LNCaP clone FGC (cell line): ENCODE measurements at regions not wholly inside any gene's neighbourhood (a gene's known extent, or its start where the extent isn't known, plus 50 kb on each side); places are given as distances from the start of the nearest gene placed in this dataset.

ENCODE experiments used
- DNase-seq: peaks from one replicate; pipeline ENCODE4 v3.0.0-alpha.2; 2011; ENCODE audit warnings: low read depth
- H3K4me3 ChIP-seq: 2 replicates; pipeline ENCODE4 v1.5.1; 2011; ENCODE audit warnings: mild to moderate bottlenecking, low read depth, low read length, control low read depth
- TF ChIP-seq, protein P1 (sequence below): IDR thresholded peaks from 2 replicates; pipeline ENCODE4 v1.5.1; 2012; ENCODE audit warnings: mild to moderate bottlenecking; ENCODE audit not compliant: control insufficient read depth, insufficient read depth; ENCODE audit errors: extremely low read depth

DNA sequence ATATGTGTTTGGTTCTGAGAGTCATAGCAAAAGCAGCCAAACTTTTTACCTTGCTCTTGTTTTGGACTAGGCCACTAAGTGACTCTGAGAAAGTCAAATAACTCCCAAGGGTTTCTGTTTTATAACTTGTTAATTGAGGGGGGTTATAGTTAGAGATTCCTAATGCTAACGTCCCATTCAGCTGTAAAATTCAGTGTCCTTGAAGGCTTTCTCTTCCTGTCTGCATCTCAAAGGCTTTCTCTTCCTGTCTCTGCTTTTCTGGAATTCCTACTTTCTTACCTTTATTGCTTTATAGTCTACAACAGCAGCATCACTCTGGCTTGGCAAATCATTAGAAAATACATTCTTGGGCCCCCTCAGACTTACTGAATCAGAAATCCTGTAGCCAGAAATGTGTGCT lies 479.5 kb upstream of the SEMA6A start:
- DNase-seq = no peak
- TF ChIP-seq, protein P1, sequence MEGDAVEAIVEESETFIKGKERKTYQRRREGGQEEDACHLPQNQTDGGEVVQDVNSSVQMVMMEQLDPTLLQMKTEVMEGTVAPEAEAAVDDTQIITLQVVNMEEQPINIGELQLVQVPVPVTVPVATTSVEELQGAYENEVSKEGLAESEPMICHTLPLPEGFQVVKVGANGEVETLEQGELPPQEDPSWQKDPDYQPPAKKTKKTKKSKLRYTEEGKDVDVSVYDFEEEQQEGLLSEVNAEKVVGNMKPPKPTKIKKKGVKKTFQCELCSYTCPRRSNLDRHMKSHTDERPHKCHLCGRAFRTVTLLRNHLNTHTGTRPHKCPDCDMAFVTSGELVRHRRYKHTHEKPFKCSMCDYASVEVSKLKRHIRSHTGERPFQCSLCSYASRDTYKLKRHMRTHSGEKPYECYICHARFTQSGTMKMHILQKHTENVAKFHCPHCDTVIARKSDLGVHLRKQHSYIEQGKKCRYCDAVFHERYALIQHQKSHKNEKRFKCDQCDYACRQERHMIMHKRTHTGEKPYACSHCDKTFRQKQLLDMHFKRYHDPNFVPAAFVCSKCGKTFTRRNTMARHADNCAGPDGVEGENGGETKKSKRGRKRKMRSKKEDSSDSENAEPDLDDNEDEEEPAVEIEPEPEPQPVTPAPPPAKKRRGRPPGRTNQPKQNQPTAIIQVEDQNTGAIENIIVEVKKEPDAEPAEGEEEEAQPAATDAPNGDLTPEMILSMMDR = no peak
- H3K4me3 ChIP-seq = no peak overlapping the region

DNA sequence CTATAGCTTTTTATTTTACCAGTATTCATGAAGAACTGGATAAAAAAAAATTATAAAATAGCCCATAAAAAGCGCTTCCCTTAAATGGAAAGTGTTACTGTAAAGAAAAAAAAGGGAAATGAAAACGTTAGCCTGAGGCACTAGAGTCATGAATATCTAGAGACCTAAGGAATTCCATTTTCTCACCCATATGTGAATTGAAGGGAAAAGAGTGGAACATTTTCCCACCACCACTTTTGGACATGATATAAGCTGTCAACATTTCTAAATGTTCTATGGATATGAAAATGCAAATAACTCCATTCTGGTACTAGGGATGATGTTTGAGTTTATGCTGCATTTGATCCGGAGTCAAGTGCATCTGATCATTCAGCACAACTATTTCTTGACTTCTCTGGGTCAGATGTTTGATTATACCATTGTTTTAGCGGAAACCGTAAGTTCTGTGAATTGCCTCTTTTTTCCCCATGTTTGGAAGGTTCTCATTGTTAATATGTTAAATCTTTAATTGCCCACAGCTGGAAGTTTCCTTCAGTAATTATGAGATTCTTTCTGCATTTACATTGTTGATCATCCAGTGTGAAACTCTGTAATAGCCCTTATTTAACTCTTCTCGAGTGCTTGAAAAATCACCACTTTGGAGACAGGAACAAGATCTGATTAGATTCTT lies 467.4 kb upstream of the SEMA6A start:
- no peak for DNase-seq

GRCh38 chr5:117039035-117039434 lies 464.4 kb upstream of the SEMA6A start:
- TF ChIP-seq, protein P1 = no peak
- H3K4me3 ChIP-seq = no peak overlapping the region
- DNase-seq = no peak

More for the DNA sequence above, 467.4 kb upstream of the SEMA6A start:
- TF ChIP-seq, protein P1 = no peak
- H3K4me3 ChIP-seq = no peak overlapping the region

DNA sequence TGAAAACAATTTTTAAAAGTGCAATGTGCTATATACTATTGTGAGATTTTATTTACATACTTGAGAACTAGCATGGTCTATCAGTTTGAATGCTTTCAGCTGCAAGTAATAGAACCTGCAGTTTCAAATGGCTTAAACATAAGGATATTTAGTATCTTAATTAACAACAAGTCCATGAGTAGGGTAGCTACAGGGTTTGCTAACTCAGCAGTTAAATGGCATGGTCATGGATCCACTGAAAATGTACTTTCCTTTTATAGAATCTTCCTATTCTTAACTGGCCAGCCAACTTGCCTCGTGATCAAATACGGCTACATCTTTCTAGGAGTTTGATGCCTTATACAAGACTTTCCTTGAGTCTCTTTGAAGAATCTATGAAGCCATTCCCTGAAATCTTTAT lies 452.8 kb upstream of the SEMA6A start:
- DNase-seq = no peak
- no peak overlapping the region for H3K4me3 ChIP-seq
- TF ChIP-seq, protein P1 = no peak

DNA sequence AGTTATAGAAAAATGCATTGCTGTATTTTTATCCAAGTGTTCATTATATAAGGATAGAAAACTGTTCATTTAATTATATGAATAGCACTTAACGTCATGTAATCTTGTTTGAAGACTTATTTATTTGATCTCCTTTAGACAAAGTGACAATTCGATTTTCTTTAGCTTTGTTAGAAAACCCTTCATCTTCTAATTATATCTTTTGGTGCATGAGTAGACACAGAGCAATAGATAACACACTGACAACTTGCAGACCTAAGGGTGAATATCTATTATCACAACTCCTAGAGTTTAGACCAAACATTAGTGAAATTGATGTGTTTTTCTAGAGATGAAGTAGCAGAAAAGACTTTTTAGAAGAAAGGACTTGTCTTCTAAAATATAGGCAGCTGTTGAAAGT lies 446.4 kb upstream of the SEMA6A start:
- TF ChIP-seq, protein P1 = no peak
- no peak overlapping the region for H3K4me3 ChIP-seq
- DNase-seq = no peak

DNA sequence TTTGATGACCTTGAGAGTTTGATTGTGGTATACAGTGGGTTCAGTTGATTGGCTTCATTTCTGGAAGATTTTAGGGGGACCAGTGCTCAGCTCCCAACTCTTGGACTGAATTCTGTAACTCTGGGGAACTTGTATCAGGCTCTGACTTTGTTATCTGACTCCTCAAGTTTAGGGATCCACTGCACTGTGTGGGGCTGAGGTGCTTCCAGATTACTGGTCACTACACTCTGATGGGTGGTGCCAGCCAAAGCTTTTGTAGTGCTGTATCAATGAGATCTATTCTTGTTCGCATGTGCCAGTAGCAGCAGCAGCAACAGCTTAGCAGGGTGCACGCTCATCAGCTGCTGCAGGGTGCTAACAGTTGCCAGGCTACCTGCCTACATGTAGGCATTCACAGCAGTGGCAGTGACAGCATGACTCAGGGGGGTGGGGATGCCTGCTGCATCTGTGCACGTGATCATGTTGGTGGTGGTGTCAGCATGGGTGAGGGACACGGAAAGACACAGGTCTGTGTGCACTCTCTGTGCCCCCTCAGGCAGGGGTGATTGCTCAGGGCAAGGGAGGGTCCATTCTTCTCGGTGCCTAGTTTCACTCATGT lies 438.8 kb upstream of the SEMA6A start:
- no peak overlapping the region for H3K4me3 ChIP-seq
- no peak for DNase-seq
- TF ChIP-seq, protein P1 = no peak

DNA sequence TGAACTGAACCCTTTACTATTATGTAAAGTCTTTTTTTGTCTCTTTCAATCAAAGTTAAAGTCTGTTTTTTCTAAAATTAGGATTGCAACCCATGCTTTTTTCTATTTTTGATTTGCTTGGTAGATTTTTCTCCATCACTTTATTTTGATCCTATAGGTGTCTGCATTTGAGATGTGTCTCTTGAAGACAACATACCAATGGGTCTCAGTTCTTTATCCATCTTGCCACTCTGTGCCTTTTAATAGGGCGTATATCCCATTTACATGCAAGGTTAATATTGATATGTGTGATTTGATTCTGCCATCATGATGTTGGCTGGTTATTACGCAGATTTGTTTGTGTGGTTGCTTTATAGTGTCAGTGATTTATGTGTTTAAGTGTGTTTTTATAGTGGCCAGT lies 436.0 kb upstream of the SEMA6A start:
- TF ChIP-seq, protein P1 = no peak
- no peak overlapping the region for H3K4me3 ChIP-seq
- no peak for DNase-seq
